ENCODE measurements at regions not wholly inside any gene's neighbourhood (a gene's known extent, or its start where the extent isn't known, plus 50 kb on each side); places are given as distances from the start of the nearest gene placed in this dataset.

DNA sequence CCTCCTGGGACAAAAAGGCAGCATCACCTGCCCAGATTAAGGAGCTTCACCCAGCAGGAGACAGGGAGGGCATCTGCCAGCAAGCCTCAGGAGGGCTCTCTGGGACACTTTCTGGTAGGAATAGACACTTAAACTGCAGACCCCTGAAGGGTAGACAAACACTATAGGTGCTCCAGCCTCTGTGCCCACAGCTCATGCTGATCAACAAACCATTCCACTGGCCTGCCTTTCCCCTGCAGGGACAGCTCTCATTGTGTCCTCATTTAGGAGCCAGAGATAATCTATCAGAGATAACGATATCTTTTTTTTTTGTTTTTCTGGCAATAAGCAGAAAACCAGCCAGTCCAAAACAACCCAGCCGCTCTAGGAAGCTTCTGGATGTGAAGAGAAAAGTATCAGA lies 251.8 kb upstream of the CCDC196 start:
- no peak for DNase-seq
- peaks cover 4% of the 10 kb centered on the region for H3K9me3 Mint-ChIP-seq (ENCODE audit: unreplicated experiment)
- TF ChIP-seq, protein P1, sequence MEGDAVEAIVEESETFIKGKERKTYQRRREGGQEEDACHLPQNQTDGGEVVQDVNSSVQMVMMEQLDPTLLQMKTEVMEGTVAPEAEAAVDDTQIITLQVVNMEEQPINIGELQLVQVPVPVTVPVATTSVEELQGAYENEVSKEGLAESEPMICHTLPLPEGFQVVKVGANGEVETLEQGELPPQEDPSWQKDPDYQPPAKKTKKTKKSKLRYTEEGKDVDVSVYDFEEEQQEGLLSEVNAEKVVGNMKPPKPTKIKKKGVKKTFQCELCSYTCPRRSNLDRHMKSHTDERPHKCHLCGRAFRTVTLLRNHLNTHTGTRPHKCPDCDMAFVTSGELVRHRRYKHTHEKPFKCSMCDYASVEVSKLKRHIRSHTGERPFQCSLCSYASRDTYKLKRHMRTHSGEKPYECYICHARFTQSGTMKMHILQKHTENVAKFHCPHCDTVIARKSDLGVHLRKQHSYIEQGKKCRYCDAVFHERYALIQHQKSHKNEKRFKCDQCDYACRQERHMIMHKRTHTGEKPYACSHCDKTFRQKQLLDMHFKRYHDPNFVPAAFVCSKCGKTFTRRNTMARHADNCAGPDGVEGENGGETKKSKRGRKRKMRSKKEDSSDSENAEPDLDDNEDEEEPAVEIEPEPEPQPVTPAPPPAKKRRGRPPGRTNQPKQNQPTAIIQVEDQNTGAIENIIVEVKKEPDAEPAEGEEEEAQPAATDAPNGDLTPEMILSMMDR (IDR thresholded peaks at IDR 0.05; ENCODE audit: partially characterized antibody, unreplicated experiment): no peak
- H3K27me3 Mint-ChIP-seq (ENCODE audit: unreplicated experiment): no peaks in the 10 kb centered on the region
- H3K36me3 Mint-ChIP-seq (ENCODE audit: unreplicated experiment): no peaks in the 10 kb centered on the region
- H3K4me3 Mint-ChIP-seq (ENCODE audit: unreplicated experiment): no peak overlapping the region
- peaks cover 22% of the 10 kb centered on the region for H3K4me1 Mint-ChIP-seq (ENCODE audit: low read depth, unreplicated experiment)
- no peak overlapping the region for H3K27ac Mint-ChIP-seq (ENCODE audit: unreplicated experiment)

DNA sequence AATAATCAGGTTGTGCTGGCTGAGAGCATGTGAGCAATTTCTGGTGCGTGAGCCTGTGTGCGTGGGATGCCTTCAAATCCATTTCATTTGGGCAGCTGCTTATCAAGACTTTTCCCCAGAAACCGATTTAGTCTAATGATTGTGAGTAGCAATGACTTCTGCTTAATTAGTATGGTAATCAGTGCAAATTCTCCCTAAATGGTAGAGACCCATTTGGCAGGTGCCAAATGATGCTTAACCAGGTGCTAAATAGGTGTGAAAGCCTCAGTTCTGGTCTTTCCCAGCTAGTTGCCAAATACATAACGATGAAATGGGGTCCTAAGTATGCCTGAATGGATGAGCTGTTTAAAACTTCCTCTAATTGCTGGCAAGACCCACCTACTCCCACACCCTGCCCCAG lies 248.4 kb upstream of the CCDC196 start:
- TF ChIP-seq, protein P1 (IDR thresholded peaks at IDR 0.05; ENCODE audit: partially characterized antibody, unreplicated experiment): no peak
- no peak overlapping the region for H3K4me3 Mint-ChIP-seq (ENCODE audit: unreplicated experiment)
- H3K4me1 Mint-ChIP-seq (ENCODE audit: low read depth, unreplicated experiment): peaks cover 7% of the 10 kb centered on the region
- no peaks in the 10 kb centered on the region for H3K27me3 Mint-ChIP-seq (ENCODE audit: unreplicated experiment)
- H3K9me3 Mint-ChIP-seq (ENCODE audit: unreplicated experiment): no peaks in the 10 kb centered on the region
- H3K36me3 Mint-ChIP-seq (ENCODE audit: unreplicated experiment): no peaks in the 10 kb centered on the region
- H3K27ac Mint-ChIP-seq (ENCODE audit: unreplicated experiment): no peak overlapping the region
- no peak for DNase-seq

DNA sequence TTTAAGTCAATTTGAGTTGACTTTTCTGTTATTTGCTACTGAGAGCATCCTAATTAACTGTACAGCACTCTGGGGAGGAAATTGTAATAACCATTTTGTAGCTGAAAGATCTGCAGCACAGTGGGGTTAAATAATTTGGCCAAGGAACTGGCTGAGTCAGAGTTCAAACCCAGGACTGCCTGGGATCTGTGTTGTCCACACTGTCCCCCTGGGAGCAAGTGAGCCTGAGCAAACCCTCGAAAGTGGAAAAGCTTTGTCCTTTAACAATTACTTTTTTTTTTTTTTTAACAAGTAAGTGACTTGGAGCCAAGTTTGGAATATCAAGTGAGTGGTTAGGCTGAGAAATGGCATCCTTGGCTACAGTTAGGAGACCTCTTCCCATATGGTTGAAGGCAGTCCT lies 247.2 kb upstream of the CCDC196 start:
- H3K27ac Mint-ChIP-seq (ENCODE audit: unreplicated experiment): no peak overlapping the region
- DNase-seq: no peak
- H3K4me3 Mint-ChIP-seq (ENCODE audit: unreplicated experiment): no peak overlapping the region
- H3K27me3 Mint-ChIP-seq (ENCODE audit: unreplicated experiment): no peaks in the 10 kb centered on the region
- no peaks in the 10 kb centered on the region for H3K4me1 Mint-ChIP-seq (ENCODE audit: low read depth, unreplicated experiment)
- H3K9me3 Mint-ChIP-seq (ENCODE audit: unreplicated experiment): no peaks in the 10 kb centered on the region
- TF ChIP-seq, protein P1 (IDR thresholded peaks at IDR 0.05; ENCODE audit: partially characterized antibody, unreplicated experiment): no peak
- no peaks in the 10 kb centered on the region for H3K36me3 Mint-ChIP-seq (ENCODE audit: unreplicated experiment)

DNA sequence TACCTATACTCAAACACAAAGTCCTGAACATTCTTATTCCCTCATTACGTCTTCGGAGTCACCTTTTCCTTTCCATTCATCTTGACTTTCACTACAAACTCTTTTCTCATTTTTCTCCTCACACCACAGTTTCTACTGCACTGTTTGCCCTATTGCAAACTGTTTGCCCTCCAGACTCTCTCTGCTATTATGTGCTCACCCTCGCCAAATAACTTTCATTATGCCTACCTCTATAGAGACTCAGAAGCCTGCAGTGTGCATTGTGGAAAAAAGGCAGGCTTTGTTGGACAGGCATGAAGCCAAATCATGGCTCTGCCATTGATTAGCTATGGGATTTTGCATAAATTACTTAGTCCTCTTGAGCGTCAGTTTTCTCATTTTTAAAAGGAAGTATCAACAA lies 246.6 kb upstream of the CCDC196 start:
- H3K36me3 Mint-ChIP-seq (ENCODE audit: unreplicated experiment): no peaks in the 10 kb centered on the region
- H3K4me3 Mint-ChIP-seq (ENCODE audit: unreplicated experiment): no peak overlapping the region
- no peak overlapping the region for H3K27ac Mint-ChIP-seq (ENCODE audit: unreplicated experiment)
- TF ChIP-seq, protein P1 (IDR thresholded peaks at IDR 0.05; ENCODE audit: partially characterized antibody, unreplicated experiment): no peak
- H3K9me3 Mint-ChIP-seq (ENCODE audit: unreplicated experiment): no peaks in the 10 kb centered on the region
- no peaks in the 10 kb centered on the region for H3K4me1 Mint-ChIP-seq (ENCODE audit: low read depth, unreplicated experiment)
- no peaks in the 10 kb centered on the region for H3K27me3 Mint-ChIP-seq (ENCODE audit: unreplicated experiment)
- no peak for DNase-seq

DNA sequence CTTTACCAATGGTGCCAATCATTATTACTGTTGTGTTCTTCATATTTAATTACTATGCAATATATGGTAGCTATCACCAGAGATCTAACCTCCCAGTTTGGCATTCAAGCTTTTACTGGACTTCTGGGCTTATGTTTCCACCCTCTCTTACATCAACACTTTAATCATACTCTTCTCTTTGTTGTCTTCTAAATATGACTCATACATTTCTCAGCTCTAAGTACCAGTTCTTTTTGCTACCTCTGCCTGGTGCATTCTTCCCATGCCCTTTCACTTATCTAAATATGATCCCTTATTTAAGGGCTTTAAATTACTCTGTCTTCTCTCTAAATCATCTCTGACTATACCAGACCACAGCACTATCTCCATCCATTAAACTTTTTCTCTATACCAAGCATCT lies 246.1 kb upstream of the CCDC196 start:
- H3K4me1 Mint-ChIP-seq (ENCODE audit: low read depth, unreplicated experiment): no peaks in the 10 kb centered on the region
- no peak overlapping the region for H3K27ac Mint-ChIP-seq (ENCODE audit: unreplicated experiment)
- H3K36me3 Mint-ChIP-seq (ENCODE audit: unreplicated experiment): no peaks in the 10 kb centered on the region
- no peak for DNase-seq
- no peaks in the 10 kb centered on the region for H3K9me3 Mint-ChIP-seq (ENCODE audit: unreplicated experiment)
- no peak overlapping the region for H3K4me3 Mint-ChIP-seq (ENCODE audit: unreplicated experiment)
- TF ChIP-seq, protein P1 (IDR thresholded peaks at IDR 0.05; ENCODE audit: partially characterized antibody, unreplicated experiment): no peak
- H3K27me3 Mint-ChIP-seq (ENCODE audit: unreplicated experiment): no peaks in the 10 kb centered on the region
